GM19035 (cell line): ENCODE measurements at regions not wholly inside any gene's neighbourhood (a gene's known extent, or its start where the extent isn't known, plus 50 kb on each side); places are given as distances from the start of the nearest gene placed in this dataset.

Experiments
- ATAC-seq: cut with Tn5 transposase; IDR thresholded peaks from one replicate; pipeline ENCODE4 v1.9.1; 2021; ENCODE audit not compliant: unreplicated experiment

GRCh38 chr5:58121391-58121790, 338.5 kb downstream of the PLK2 start:
- no peak for ATAC-seq

- ATAC-seq, result no peak
Measured at GRCh38 chr5:58117542-58117941, 342.3 kb downstream of the PLK2 start.

GRCh38 chr5:58116346-58116745, 343.5 kb downstream of the PLK2 start:
- no peak for ATAC-seq

- ATAC-seq, result no peak
Measured at GRCh38 chr5:58115811-58116210, 344.1 kb downstream of the PLK2 start.

- ATAC-seq, result no peak
Measured at GRCh38 chr5:58114324-58114723, 345.6 kb downstream of the PLK2 start.

- ATAC-seq, result no peak
Measured at GRCh38 chr5:58113172-58113571, 346.7 kb downstream of the PLK2 start.

- ATAC-seq, result no peak
Measured at GRCh38 chr5:58108511-58108910, 351.4 kb downstream of the PLK2 start.

- ATAC-seq, result no peak
Measured at GRCh38 chr5:58107704-58108103, 352.2 kb downstream of the PLK2 start.

- no peak for ATAC-seq
Measured at GRCh38 chr5:58106754-58107410, 353.0 kb downstream of the PLK2 start.

- no peak for ATAC-seq
Measured at GRCh38 chr5:58105836-58106235, 354.1 kb downstream of the PLK2 start.

- ATAC-seq, result no peak
Measured at GRCh38 chr5:58099257-58099656, 360.6 kb downstream of the PLK2 start.

- no peak for ATAC-seq
Measured at GRCh38 chr5:58094031-58094430, 365.9 kb downstream of the PLK2 start.

- ATAC-seq, result no peak
Measured at GRCh38 chr5:58090704-58091103, 369.2 kb downstream of the PLK2 start.

GRCh38 chr5:58088941-58089340, 370.9 kb downstream of the PLK2 start:
- ATAC-seq, result no peak

GRCh38 chr5:58087905-58088304, 372.0 kb downstream of the PLK2 start:
- no peak for ATAC-seq

- ATAC-seq, result no peak
Measured at GRCh38 chr5:58087123-58087522, 372.8 kb downstream of the PLK2 start.

- no peak for ATAC-seq
Measured at GRCh38 chr5:58085800-58086199, 374.1 kb downstream of the PLK2 start.

- ATAC-seq, result no peak
Measured at GRCh38 chr5:58081435-58081834, 378.5 kb downstream of the PLK2 start.

- ATAC-seq, result no peak
Measured at GRCh38 chr5:58080573-58080972, 379.3 kb downstream of the PLK2 start.

- ATAC-seq, result no peak
Measured at GRCh38 chr5:58077966-58078365, 381.9 kb downstream of the PLK2 start.

GRCh38 chr5:58077416-58077815, 382.5 kb downstream of the PLK2 start:
- no peak for ATAC-seq

GRCh38 chr5:58076483-58077257, 383.2 kb downstream of the PLK2 start:
- no peak for ATAC-seq

GRCh38 chr5:58075907-58076306, 384.0 kb downstream of the PLK2 start:
- ATAC-seq, result no peak
